Body of pancreas (tissue), 4 donors: ENCODE measurements at regions not wholly inside any gene's neighbourhood (a gene's known extent, or its start where the extent isn't known, plus 50 kb on each side); places are given as distances from the start of the nearest gene placed in this dataset.

Source experiments
- CTCF ChIP-seq, 7 experiments: fragments of 450-650 bp in 4 of 7; fragments of 200-600 bp in 3 of 7; sonication (generic) in 3 of 7; IDR thresholded peaks; one replicate each; pipeline ENCODE4 v1.5.1; 2016 to 2019; ENCODE audit warnings: antibody characterized with exemption in 7 of 7
- POLR2A ChIP-seq, 3 donors: fragments of 450-650 bp; IDR thresholded peaks; one replicate each; pipeline ENCODE4 v1.6.1; 2016; ENCODE audit warnings: antibody characterized with exemption in 3 of 3, mild to moderate bottlenecking in 2 of 3

GRCh38 chr9:89975024-89975423 lies 370.2 kb downstream of the GADD45G start:
- TF ChIP-seq CTCF (IDR thresholded peaks at IDR 0.05) (no peak), POLR2A (IDR thresholded peaks at IDR 0.05) (no peak)
